Stomach (tissue), 8 donors: ENCODE measurements at regions not wholly inside any gene's neighbourhood (a gene's known extent, or its start where the extent isn't known, plus 50 kb on each side); places are given as distances from the start of the nearest gene placed in this dataset.
"Not testable (repeated sequence)": the region's sequence is repeated elsewhere in the genome, so short reads cannot be mapped to it uniquely, and the experiment has no call there.

Source experiments
- DNase-seq, 2 donors: peaks; one replicate each; pipeline versions ENCODE4 v3.0.0 to v3.0.0-alpha.2; 2013 to 2019
- H3K27ac ChIP-seq, 5 donors: fragments of 200-600 bp in 4 of 5; sonication (generic) in 4 of 5; one replicate each; pipeline ENCODE4 v1.5.1; 2013 to 2019; ENCODE audit warnings: mild to moderate bottlenecking in 1 of 5, moderate library complexity in 1 of 5
- H3K27me3 ChIP-seq, 3 donors: fragments of 200-600 bp; sonication (generic); one replicate each; pipeline ENCODE4 v1.5.1; 2017 to 2019; ENCODE audit warnings: mixed run types in 1 of 3
- H3K36me3 ChIP-seq, 4 donors: fragments of 200-600 bp; sonication (generic); 1 replicate in 3 of 4; 2 replicates in 1 of 4; pipeline ENCODE4 v1.5.1; 2016 to 2019
- H3K4me1 ChIP-seq, 4 donors: fragments of 200-600 bp; sonication (generic); one replicate each; pipeline ENCODE4 v1.5.1; 2016 to 2019
- H3K4me3 ChIP-seq, 4 donors: fragments of 200-600 bp; sonication (generic) in 3 of 4; one replicate each; pipeline ENCODE4 v1.5.1; 2016 to 2019; ENCODE audit warnings: mild to moderate bottlenecking in 1 of 4
- H3K9me3 ChIP-seq, 4 donors: fragments of 200-600 bp; sonication (generic); one replicate each; pipeline ENCODE4 v1.5.1; 2016 to 2019
- CTCF ChIP-seq, 7 experiments: fragments of 450-650 bp in 4 of 7; fragments of 200-600 bp in 3 of 7; sonication (generic) in 3 of 7; IDR thresholded peaks; one replicate each; pipeline ENCODE4 v1.5.1; 2016 to 2019; ENCODE audit warnings: antibody characterized with exemption in 7 of 7, control low read depth in 2 of 7, mild to moderate bottlenecking in 1 of 7
- EP300 ChIP-seq: sonication (generic); formaldehyde crosslinking; IDR thresholded peaks from one replicate; pipeline ENCODE4 v1.6.1; 2017; ENCODE audit warnings: antibody characterized with exemption
- POLR2A ChIP-seq, 4 donors: fragments of 450-650 bp; IDR thresholded peaks; one replicate each; pipeline ENCODE4 v1.6.1; 2016; ENCODE audit warnings: antibody characterized with exemption in 4 of 4, control low read depth in 2 of 4, mild to moderate bottlenecking in 1 of 4, moderate library complexity in 1 of 4
- POLR2AphosphoS5 ChIP-seq, 3 donors: sonication (generic); formaldehyde crosslinking; IDR thresholded peaks; one replicate each; pipeline ENCODE4 v1.6.1; 2016; ENCODE audit warnings: antibody characterized with exemption in 3 of 3
- WGBS, 5 donors: extraction: QIAGEN DNeasy Blood & Tissue Kit in 3 of 5; methylation state at CpG; one replicate each; pipeline versions ENCODE4 v1.1.5 to v1.1.7; 2013 to 2018; 5-methylcytosine and 5-hydroxymethylcytosine counted together
- intact Hi-C: fragments of 100-400 bp; cut with DNase I; formaldehyde crosslinking; loops from one replicate; pipeline ENCODE4 v1.15.1; 2023; ENCODE audit warnings: low total_unique reads
- donor health status: healthy with polysubstance abuse.
- donor health status: Bipolar disorder and iron deficiency.
- donor health status: healthy.

GRCh38 chr4:12028258-12028657 lies 599.6 kb upstream of the HS3ST1 start:
- H3K27me3 ChIP-seq: no peaks in the 10 kb centered on the region
- WGBS, 5 donors: 81 to 90% (median 88%) methylated on average over 5 of the region's 5 CpGs
- no peak for DNase-seq

GRCh38 chr4:12022409-12022808 lies 593.7 kb upstream of the HS3ST1 start:
- WGBS, 5 donors: 84 to 97% (median 96%) methylated on average over 2 of the region's 2 CpGs
- H3K4me3 ChIP-seq: no peak overlapping the region
- intact Hi-C loops: no loop called here
- H3K27me3 ChIP-seq: no peaks in the 10 kb centered on the region
- TF ChIP-seq EP300 (no peak), POLR2A (IDR thresholded peaks at IDR 0.05) (no peak), POLR2AphosphoS5 (IDR thresholded peaks at IDR 0.05) (no peak), CTCF (IDR thresholded peaks at IDR 0.05) (no peak)
- H3K27ac ChIP-seq: no peak overlapping the region
- H3K9me3 ChIP-seq: peaks cover 0 to 7% (median 5%) of the 10 kb centered on the region in 4 donors
- DNase-seq: no peak
- no peaks in the 10 kb centered on the region for H3K36me3 ChIP-seq
- H3K4me1 ChIP-seq: no peaks in the 10 kb centered on the region

More at GRCh38 chr4:12028258-12028657, 599.6 kb upstream of the HS3ST1 start:
- intact Hi-C loops: no loop called here
- no peaks in the 10 kb centered on the region for H3K36me3 ChIP-seq
- H3K4me3 ChIP-seq: no peak overlapping the region
- H3K4me1 ChIP-seq: no peaks in the 10 kb centered on the region
- H3K9me3 ChIP-seq: no peaks in the 10 kb centered on the region
- H3K27ac ChIP-seq: no peak overlapping the region
- no peak for TF ChIP-seq CTCF (IDR thresholded peaks at IDR 0.05)
- TF ChIP-seq EP300: no peak
- no peak for TF ChIP-seq POLR2A (IDR thresholded peaks at IDR 0.05)
- TF ChIP-seq POLR2AphosphoS5 (IDR thresholded peaks at IDR 0.05): no peak

- H3K27me3 ChIP-seq: no peaks in the 10 kb centered on the region
- H3K9me3 ChIP-seq: peaks cover 0 to 24% (median 17%) of the 10 kb centered on the region in 4 donors
- TF ChIP-seq EP300 (no peak), POLR2A (IDR thresholded peaks at IDR 0.05) (no peak), POLR2AphosphoS5 (IDR thresholded peaks at IDR 0.05) (no peak), CTCF (IDR thresholded peaks at IDR 0.05) (no peak)
- WGBS, 5 donors: 94 to 98% (median 95%) methylated on average over 1 of the region's 1 CpG
- no peaks in the 10 kb centered on the region for H3K4me1 ChIP-seq
- intact Hi-C loops: no loop called here
- no peak for DNase-seq
- no peaks in the 10 kb centered on the region for H3K36me3 ChIP-seq
- no peak overlapping the region for H3K4me3 ChIP-seq
- no peak overlapping the region for H3K27ac ChIP-seq
Measured at GRCh38 chr4:12016729-12017128, 588.0 kb upstream of the HS3ST1 start.

GRCh38 chr4:12005471-12005870 lies 576.8 kb upstream of the HS3ST1 start:
- H3K36me3 ChIP-seq: no peaks in the 10 kb centered on the region

GRCh38 chr4:11996581-11996980 lies 567.9 kb upstream of the HS3ST1 start:
- DNase-seq, H3K27me3 ChIP-seq, intact Hi-C loops, H3K4me3 ChIP-seq, H3K36me3 ChIP-seq, H3K27ac ChIP-seq, H3K4me1 ChIP-seq: not testable (repeated sequence)
- WGBS, 5 donors: 57 to 67% (median 60%) methylated on average over 5 of the region's 5 CpGs
- H3K9me3 ChIP-seq: peaks cover 0 to 41% (median 25%) of the 10 kb centered on the region in 4 donors

More at GRCh38 chr4:12005471-12005870, 576.8 kb upstream of the HS3ST1 start:
- intact Hi-C loops: no loop called here
- H3K4me3 ChIP-seq: no peak overlapping the region
- no peak for DNase-seq
- no peaks in the 10 kb centered on the region for H3K27me3 ChIP-seq
- H3K4me1 ChIP-seq: no peaks in the 10 kb centered on the region
- H3K9me3 ChIP-seq: peaks cover 0 to 3% (median 0%) of the 10 kb centered on the region in 4 donors
- no peak overlapping the region for H3K27ac ChIP-seq
- TF ChIP-seq EP300 (no peak), CTCF (IDR thresholded peaks at IDR 0.05) (no peak), POLR2AphosphoS5 (IDR thresholded peaks at IDR 0.05) (no peak), POLR2A (IDR thresholded peaks at IDR 0.05) (no peak)
